ENCODE measurements at regions not wholly inside any gene's neighbourhood (a gene's known extent, or its start where the extent isn't known, plus 50 kb on each side); places are given as distances from the start of the nearest gene placed in this dataset.
"Not testable (repeated sequence)": the region's sequence is repeated elsewhere in the genome, so short reads cannot be mapped to it uniquely, and the experiment has no call there.

GRCh38 chr7:131061158-131061557, 266.5 kb upstream of the MKLN1 start:
- intact Hi-C loops (cut with micrococcal nuclease), result loop anchor here (10.0 kb wide), 1 partner anchor 124 kb away; no protein-coding TSS in a partner anchor

- intact Hi-C loops (cut with micrococcal nuclease), result loop anchor here (10.0 kb wide), 1 partner anchor 123 kb away; no protein-coding TSS in a partner anchor
Measured at GRCh38 chr7:131061818-131062217, 265.9 kb upstream of the MKLN1 start.

- intact Hi-C loops (cut with micrococcal nuclease), result loop anchor here (10.0 kb wide), 1 partner anchor 118 kb away; no protein-coding TSS in a partner anchor
Measured at GRCh38 chr7:131066635-131067034, 261.0 kb upstream of the MKLN1 start.

- intact Hi-C loops (cut with micrococcal nuclease), result loop anchor here (10.0 kb wide), 1 partner anchor 118 kb away; no protein-coding TSS in a partner anchor
Measured at GRCh38 chr7:131067220-131067619, 260.5 kb upstream of the MKLN1 start.

- intact Hi-C loops (cut with micrococcal nuclease), result loop anchor here (1.0 to 10.0 kb wide), 6 partner anchors 11 to 445 kb away; no protein-coding TSS in a partner anchor
Measured at GRCh38 chr7:131068604-131069021, 259.1 kb upstream of the MKLN1 start.

- intact Hi-C loops (cut with micrococcal nuclease), result no loop called here
Measured at GRCh38 chr7:131071786-131072504, 255.7 kb upstream of the MKLN1 start.

GRCh38 chr7:131072505-131073091, 255.1 kb upstream of the MKLN1 start:
- intact Hi-C loops (cut with micrococcal nuclease), result no loop called here

- intact Hi-C loops (cut with micrococcal nuclease), result no loop called here
Measured at GRCh38 chr7:131074043-131074442, 253.6 kb upstream of the MKLN1 start.

- intact Hi-C loops (cut with micrococcal nuclease), result no loop called here
Measured at GRCh38 chr7:131074585-131074984, 253.1 kb upstream of the MKLN1 start.

GRCh38 chr7:131075406-131075805, 252.3 kb upstream of the MKLN1 start:
- intact Hi-C loops (cut with micrococcal nuclease), result no loop called here

- intact Hi-C loops (cut with micrococcal nuclease), result no loop called here
Measured at GRCh38 chr7:131076032-131076431, 251.6 kb upstream of the MKLN1 start.

- intact Hi-C loops (cut with micrococcal nuclease), result no loop called here
Measured at GRCh38 chr7:131076711-131077181, 250.9 kb upstream of the MKLN1 start.

- intact Hi-C loops (cut with micrococcal nuclease), result no loop called here
Measured at GRCh38 chr7:131077735-131078134, 249.9 kb upstream of the MKLN1 start.

GRCh38 chr7:131080754-131081153, 246.9 kb upstream of the MKLN1 start:
- intact Hi-C loops (cut with micrococcal nuclease), result no loop called here

GRCh38 chr7:131081308-131081707, 246.4 kb upstream of the MKLN1 start:
- intact Hi-C loops (cut with micrococcal nuclease), result no loop called here

GRCh38 chr7:131083781-131084180, 243.9 kb upstream of the MKLN1 start:
- intact Hi-C loops (cut with micrococcal nuclease), result no loop called here

GRCh38 chr7:131084336-131084735, 243.3 kb upstream of the MKLN1 start:
- intact Hi-C loops (cut with micrococcal nuclease), result not testable (repeated sequence)

- intact Hi-C loops (cut with micrococcal nuclease), result no loop called here
Measured at GRCh38 chr7:131087756-131088658, 239.7 kb upstream of the MKLN1 start.

GRCh38 chr7:131090188-131090587, 237.5 kb upstream of the MKLN1 start:
- intact Hi-C loops (cut with micrococcal nuclease), result no loop called here

- intact Hi-C loops (cut with micrococcal nuclease), result no loop called here
Measured at GRCh38 chr7:131090886-131091692, 236.6 kb upstream of the MKLN1 start.

GRCh38 chr7:131094685-131095084, 233.0 kb upstream of the MKLN1 start:
- intact Hi-C loops (cut with micrococcal nuclease), result no loop called here
